Hematopoietic multipotent progenitor cell treated with erythropoietin and hydrocortisone succinate and interleukin-3 and kit ligand, for 6 days (in vitro differentiated cells): ENCODE measurements at regions not wholly inside any gene's neighbourhood (a gene's known extent, or its start where the extent isn't known, plus 50 kb on each side); places are given as distances from the start of the nearest gene placed in this dataset.

Experiments
- DNase-seq: peaks from one replicate; pipeline ENCODE4 v3.0.0-alpha.2; 2015

- DNase-seq = no peak
Observed at GRCh38 chr7:12741951-12742575, 54.6 kb downstream of the ARL4A start.

DNA sequence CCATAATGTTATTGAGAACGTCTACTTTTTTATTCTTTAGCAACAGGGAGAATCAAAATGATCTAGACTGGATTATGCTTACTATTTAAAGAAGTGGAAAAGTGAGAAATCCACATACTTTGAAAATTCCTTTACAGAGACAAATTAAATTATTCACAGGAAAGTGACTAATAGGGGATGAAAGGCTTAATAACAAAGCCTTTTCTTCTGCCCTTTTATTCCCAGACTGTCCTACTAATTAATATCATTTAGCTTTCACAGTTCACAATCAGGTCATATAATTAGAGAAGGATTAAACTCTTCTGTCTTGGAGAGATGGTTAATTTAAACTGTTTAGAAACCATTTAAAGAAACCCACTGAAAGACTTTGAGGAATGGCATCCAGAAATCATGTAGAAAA, 58.8 kb downstream of the ARL4A start:
- DNase-seq = no peak

DNA sequence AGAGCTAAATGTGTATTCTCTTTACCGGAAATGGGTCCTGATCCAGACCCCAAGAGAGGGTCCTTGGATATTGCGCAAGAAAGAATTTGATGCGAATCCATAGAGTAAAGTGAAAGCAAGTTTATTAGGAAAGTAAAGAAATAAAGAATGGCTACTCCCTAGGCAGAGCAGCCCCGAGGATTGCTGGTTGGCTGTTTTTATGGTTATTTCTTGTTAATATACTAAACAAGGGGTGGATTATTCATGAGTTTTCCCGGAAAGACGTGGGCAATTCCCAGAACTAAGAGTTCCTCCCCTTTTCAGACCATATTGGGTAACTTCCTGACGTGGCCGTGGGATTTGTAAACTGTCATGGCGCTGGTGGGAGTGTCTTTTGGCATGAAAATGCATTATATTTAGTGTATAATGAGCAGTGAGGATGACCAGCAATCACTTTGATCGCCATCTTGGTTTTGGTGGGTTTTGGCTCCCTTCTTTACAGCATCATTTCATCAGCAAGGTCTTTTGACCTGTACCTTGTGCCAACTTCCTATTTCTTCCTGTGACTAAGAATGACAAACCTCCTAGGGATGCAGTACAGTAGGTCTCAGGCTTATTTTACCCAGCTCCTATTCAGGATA, 60.4 kb downstream of the ARL4A start:
- DNase-seq = no peak

GRCh38 chr7:12749069-12749468, 61.6 kb downstream of the ARL4A start:
- no peak for DNase-seq

DNA sequence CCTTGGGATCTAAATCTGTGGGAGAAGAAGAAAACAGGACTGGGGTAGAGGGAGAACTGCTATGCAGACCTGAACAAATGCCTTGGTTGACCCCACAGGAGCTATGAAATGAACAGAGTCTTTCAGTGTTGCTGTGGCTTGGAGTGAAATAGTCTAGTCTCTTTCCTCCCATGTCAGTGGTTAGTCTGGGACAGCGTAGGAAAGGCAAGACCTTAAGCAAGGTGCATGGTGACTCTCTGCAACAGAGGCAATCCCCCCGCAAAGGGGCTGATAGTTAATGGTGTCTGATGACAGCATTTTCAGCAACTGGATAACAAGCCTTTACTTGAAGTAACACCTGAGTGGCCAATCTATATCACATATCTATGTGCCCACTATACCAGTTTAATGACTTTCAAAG, 62.3 kb downstream of the ARL4A start:
- no peak for DNase-seq

DNA sequence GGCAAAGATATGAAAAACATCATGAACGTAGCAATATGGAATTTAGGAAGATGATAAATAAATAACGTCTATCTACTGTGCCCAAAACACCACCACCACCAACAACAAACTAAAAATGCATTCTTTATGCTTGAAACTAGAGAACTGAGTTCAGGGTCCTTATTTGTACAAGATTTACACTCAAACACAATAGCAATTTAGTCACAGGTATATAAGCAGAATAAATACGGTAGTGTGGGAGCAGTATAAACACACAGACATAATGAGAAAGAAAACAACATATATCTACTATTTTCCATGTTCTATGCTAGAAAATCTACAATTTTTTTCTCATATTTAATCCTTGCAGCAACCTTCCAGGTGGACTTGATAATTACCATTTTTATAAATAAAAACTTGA, 64.3 kb downstream of the ARL4A start:
- no peak for DNase-seq

DNA sequence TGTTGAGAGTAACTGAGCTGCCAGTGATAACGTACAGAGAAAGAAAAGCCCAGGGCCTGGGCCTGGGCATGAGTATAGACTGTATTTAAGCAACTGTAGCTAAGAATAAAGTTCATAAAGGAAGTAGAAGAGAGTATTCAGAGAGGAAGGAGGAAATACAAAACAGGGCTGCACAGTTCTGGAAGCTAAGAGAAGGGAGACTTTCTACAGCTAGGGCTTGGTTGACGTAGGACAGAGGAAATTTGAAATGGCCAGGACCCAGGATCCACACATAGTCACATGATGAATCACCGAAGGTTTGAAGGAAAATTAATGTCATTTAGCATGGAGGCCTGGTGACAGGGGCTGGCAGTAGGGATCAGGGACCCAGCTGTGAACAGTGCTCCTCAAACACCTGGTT, 66.7 kb downstream of the ARL4A start:
- no peak for DNase-seq

GRCh38 chr7:12756821-12757220, 69.4 kb downstream of the ARL4A start:
- DNase-seq = no peak

- DNase-seq = no peak
Observed at GRCh38 chr7:12757443-12757842, 70.0 kb downstream of the ARL4A start.

DNA sequence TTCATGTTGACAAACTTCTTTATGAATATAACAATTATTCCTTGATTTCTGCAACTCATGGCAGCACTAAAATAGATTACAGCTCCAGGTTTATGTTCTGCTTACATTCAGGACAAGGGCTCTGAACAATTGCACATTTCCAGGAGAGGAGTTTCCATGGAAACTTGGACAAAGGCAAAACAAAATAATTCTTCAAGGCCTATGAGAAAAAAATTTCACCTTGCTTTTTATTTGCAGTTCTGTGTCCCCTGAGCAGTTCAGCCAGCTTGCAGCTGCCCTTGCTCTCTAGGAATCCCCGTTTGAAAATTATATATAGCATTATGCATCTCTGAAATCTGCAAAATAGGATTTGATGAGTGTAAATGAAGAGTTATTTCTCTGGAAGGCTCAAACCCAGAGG, 71.7 kb downstream of the ARL4A start:
- no peak for DNase-seq

DNA sequence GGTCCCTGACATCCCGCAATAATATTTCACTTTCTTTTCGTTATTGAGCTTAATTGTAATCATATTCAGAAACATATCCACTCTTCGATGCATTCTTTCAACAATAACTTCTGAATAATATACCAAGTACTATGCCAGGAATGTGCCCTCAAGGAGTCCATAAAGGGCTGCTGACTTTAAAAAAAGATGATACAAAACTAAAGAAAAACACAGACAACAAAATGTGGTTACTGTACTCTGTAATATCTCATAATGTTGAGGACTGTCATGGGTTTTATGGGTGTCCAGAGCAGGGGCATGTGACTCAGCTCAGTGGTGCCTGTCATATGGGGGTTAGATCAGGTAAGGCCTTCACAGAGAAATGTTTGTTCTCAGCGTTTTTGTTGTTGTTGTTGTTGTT, 73.7 kb downstream of the ARL4A start:
- DNase-seq = no peak

DNA sequence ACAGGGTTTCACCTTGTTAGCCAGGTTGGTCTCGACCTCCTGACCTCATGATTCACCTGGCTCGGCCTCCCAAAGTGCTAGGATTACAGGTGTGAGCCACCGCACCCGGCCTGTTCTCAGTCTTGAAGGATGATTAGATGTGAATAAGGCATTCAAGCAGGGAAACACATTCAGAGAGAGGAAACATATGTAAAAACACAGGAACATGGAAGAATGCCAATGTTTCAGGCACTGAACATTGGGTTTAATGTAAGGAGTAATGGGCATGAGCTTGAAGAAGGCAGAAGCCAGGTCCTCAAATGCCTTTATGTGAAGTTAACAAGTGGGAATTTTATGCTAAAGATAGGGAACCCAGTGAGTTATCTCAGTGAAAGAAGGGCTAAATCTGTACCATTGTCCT, 74.3 kb downstream of the ARL4A start:
- no peak for DNase-seq

DNA sequence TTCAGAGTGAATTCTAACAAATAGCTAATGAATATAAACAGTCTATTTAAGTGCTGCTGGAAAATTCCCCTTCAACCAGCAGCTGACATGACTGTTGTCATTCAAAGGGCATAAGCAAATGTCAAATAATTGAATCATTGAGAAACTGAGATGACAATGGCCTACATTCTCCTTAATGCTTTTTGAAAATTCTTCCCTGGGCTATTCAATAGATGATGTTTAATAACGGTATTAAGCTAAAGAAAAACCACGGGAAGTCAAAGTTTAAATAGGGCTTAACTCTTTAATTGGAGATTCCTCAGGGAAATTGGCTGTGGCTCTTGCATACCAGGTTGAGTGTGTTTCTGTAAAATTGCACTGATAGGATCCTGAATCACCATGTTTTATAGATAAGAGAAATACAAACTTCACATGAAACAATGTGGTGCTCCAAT, 77.0 kb downstream of the ARL4A start:
- DNase-seq = no peak

- no peak for DNase-seq
Observed at GRCh38 chr7:12765431-12766100, 78.1 kb downstream of the ARL4A start.

DNA sequence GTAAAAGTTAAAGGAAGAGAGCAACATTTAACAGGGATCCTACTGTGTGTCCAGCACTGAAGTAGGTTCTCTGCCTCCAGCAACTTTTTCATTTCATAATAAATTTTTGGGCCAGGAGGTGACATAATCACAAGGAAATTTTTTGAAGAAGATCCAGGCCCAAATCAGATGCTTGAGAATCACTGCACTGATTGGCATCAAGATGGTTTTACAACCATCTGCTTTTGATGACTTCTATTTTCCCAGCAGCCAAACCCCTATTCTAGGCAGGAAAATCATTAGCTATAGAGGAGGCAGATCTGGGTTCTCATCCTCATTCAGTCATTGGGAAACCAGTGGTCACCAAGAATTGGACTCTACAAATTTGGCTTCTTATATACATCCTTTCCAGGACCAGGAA, 79.0 kb downstream of the ARL4A start:
- no peak for DNase-seq

GRCh38 chr7:12768948-12769347, 81.5 kb downstream of the ARL4A start:
- DNase-seq = no peak

DNA sequence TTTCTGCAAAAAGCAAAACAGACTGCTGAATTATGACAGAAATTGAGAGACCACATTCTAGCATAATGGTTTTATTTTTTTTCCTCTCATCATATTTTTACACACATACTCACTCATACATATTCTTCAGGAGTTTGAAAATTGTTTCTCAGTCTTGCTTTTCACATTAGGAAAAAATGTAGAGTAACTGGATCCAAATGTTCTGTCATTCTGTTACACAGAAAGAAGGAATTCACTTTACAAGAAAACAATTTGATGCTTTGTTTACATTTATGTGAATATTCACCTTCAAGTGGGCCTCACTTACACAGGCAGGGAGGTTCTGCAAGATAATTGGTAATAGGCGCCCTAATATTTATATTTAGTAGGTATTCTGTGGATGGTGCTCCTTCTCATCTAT, 82.0 kb downstream of the ARL4A start:
- DNase-seq = no peak

DNA sequence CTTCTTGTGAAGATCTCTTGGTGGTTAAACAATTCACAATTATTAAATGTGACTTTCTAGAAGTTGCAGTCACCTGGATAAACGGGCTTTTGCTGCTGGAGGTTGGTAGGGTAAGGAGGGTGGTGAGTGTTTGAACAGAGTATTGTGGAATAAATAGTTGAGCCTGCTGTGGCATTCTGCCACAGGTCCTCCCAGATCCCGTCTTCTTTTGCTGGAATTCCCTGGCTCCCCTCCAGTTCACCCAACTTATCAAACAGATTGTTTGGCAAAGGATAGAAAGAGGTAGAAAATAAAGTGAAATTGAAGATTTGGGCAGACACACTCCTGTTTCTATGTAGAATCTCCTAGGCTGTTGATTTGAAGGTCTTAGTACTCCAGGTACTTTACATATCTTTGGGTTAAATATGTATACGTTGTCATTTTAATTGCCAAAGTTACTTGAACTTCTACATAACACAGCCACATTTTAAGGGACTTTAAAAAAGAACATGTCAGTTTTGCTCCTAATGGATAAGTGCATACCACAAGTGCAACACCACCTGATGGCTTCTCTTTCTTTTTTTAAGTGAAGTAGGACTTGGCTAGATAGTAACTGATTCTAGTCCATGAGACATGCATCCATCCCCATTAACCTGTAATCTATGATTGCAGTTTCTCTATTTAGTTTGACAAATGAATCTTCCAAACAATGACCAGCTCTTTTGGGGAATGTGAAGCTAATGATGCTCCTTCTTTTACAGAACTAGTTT, 83.0 kb downstream of the ARL4A start:
- no peak for DNase-seq

DNA sequence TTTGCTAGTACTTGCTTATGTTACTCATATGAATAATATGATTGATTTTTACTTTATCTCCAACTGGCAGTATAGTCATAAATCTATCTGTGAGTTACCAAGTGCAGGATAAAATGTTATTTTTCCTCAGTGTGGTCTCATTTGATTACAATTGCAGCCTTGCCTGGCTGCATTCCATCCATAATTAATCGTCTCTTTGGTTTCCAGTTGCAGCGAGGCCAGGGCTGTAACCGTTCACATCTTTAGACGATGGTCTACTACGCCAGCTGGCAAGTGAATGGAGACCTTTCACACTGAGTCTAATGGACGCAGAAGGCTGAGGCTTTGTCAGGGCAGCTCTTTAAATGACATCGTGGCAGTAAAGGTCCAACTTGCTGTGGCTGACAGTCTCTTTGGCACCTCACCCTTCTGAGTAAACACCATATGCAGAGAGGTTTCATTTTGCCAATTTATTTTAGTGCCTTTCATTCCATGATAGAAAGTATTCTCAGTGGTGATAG, 84.0 kb downstream of the ARL4A start:
- peak; percentile 49 for DNase-seq

- DNase-seq = no peak
Observed at GRCh38 chr7:12772768-12773167, 85.3 kb downstream of the ARL4A start.

DNA sequence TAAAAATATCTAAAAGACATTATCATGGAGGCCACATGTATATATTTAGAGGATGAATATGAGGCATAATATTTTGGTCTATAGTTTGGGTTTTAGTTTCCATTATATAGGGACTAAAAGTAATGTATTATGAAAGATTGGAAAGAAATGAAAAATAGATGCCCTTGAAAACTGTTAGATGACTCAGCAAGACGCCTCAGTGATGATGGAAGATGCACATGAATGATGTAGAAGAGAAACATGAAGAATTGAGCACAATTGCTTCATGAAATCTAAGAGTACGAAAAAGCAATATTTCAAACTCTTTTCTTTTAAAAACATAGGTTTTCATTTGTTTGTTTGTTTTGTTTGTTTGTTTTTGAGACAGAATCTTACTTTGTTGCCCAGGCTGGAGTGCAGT, 89.8 kb downstream of the ARL4A start:
- no peak for DNase-seq

DNA sequence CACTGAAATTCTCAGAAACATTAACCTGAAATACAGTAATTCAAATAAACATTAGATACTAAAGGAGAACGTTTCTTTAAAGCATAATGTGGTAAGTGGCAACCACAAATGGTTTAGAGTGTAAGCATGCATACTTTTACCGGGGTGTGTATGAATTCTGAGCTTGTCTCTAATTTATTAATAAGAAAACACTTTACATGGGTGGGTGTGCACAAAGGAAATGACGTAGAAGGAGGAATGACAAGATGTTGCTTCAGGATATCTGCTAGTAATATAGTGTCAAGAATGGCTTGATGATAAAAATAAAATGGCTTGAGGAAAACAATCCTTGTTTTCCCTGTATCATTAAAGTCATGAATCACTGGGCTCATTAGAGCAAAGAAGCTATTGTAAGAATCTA, 92.5 kb downstream of the ARL4A start:
- no peak for DNase-seq

DNA sequence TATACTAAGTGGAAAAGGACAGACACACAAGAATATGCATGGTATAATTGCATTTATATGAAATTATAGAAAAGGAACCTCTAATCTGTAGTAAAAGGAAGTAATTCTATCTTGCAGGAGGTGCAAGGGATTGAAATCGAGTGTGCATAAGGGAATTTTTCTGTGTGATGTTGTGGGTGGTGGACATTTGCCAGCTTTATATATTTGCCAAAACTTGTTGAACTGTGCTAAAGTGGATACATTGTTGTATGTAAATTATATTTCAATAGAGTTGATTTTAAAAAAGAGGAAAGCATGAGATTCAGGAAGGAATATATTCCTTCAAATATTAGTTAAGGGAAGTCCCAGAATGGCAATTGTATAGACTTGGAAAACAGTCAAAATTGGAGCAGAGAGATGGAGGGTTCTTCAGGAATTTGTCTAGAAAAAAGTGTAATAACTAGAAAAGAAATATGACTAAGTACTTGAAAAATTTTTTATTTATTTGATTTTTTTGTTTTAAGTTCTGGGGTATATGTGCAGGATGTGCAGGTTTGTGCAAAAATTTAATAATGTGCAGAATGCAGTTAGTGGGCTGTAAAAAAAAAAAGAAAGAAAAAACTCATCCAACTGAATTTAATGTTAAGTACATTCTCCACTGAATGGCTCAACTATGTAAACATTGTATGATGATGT, 96.1 kb downstream of the ARL4A start:
- DNase-seq = no peak
